ENCODE measurements at regions not wholly inside any gene's neighbourhood (a gene's known extent, or its start where the extent isn't known, plus 50 kb on each side); places are given as distances from the start of the nearest gene placed in this dataset.
"Not testable (repeated sequence)": the region's sequence is repeated elsewhere in the genome, so short reads cannot be mapped to it uniquely, and the experiment has no call there.

DNA sequence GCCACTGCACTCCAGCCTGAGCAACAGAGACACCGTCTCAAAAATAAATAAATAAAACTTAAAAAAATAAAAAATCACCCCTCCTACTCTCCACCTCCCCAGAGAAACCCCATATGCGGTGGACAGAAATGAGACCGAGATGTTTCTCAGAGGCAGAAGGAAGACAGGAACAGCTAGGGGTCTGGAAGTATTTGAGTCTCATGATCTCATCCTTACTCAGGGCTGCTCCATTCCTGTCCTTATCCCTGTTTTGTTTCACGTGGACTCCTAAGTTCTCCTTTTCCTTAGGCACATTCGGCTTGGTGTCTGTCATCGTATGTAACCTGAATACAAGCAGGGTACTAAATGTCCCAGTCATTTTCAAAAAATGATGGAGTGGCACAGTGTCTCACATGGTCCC is 76.1 kb downstream of the C9orf50 start:
- no peak for DNase-seq

DNA sequence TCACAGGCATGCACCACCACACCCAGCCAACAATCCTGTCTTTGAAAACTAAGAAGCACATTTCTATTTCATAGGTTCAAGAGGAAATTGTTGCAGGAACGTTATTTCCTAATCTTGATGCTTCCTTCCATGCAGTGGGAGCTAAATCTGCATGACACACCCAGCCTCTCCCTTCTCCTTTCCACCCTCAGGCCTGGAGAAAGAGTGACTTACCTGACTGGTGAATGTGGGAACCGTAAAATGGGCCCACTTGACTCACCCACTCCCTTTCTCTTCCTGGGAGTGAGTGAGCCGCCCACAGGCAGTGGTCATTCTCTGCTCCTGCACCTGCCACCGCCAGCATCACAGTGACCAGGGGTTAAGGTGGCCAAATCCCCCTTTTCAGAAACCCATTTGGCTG is 78.2 kb downstream of the C9orf50 start:
- DNase-seq, result no peak

DNA sequence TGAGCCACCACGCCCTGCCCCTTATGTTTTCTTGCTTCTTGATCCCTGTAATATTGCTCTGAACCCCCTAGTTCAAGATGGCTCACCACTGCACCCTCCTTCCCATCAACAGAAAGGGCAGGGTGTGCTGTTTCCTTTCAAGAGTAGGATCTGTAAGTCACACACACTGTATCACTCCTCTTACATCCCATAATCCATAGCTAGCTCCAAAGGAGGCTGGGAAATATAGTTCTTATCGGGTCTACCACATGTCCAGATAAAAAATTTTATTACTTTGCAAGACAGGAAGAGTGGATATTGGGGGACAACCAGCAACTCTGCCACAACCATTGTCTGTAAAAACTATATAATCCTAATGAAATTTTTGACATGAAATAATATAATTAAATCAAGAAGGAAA is 79.6 kb downstream of the C9orf50 start:
- no peak for DNase-seq

DNA sequence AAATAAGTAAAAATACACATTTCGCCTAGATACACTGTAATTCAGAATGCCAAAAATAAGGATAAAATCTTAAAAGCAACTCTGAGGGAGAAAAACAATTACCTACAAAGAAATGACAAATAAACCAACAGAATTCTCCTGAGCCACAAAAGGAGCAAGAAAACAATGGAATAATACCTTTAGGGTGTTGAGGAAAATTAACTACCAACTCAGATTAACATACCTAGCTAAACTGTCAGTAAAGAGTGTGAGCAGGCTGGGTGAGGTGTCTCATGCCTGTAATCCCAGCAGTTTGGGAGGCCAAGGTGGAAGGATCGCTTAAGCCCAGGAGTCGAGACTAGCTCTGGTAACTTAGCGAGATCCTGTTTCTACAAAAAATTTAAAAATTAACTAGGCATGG is 81.5 kb downstream of the C9orf50 start:
- DNase-seq, result no peak

DNA sequence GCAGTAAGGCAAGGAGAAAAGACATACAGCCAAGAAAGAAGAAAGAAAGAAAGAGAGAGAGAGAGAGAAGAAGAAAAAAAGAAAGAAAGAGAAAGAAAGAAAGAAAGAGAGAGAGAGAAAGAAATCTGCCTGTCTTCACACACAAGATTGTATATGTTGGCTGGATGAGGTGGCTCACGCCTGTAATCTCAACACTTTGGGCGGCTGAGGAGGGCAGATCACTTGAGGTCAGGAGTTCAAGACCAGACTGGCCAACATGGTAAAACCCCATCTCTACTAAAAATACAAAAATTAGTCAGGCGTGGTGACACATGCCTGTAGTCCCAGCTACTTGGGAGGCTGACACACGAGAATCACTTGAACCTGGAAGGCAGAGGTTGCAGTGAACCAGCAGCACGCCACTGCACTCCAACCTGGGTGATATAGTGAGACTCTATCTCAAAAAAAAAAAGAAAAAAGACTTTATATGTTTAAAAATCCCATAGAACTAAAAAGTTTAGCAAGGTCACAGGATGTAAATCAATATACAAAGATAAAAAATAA is 89.0 kb downstream of the C9orf50 start:
- DNase-seq, result not testable (repeated sequence)

DNA sequence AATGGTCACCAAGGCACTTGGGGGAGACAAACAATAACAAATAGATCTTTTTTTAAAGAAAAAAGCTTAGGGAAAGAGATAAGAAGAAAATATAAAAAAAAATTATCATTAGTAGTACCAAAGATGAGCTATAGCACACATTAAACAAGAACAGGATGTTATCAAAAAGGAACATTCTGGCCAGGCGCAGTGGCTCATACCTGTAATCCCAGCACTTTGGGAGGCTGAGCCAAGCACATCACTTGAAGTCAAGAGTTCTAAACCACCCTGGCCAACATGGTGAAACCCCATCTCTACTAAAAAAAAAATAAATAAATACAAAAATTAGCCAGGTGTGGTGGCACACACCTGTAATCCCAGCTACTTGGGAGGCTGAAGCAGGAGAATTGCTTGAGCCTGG is 92.9 kb downstream of the C9orf50 start:
- DNase-seq, result not testable (repeated sequence)

DNA sequence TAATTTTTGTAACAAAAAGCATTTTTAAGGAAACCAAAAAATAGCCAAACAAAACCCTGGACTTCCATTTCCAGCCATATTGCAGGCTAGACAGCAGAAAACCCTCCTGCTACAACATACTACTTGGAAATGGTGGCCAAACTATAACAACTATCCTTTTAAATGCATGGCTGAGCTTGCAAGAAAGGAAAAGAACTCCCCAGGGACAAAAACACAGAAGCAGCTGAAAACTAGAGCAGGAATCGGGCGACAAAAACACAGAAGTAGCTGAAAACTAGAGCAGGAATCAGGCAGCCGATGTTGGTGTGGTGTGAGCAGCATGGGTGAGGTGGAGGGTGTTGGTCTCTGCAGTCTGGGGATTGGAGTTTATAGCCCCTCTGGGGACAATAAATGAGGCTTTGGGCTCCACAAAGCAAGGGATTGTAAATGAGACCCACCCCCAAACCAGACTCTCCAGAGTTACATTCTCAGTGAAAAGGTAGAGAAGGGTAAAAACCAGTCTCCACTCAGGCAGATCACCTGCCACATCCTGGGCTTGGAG is 95.2 kb downstream of the C9orf50 start:
- DNase-seq, result no peak

DNA sequence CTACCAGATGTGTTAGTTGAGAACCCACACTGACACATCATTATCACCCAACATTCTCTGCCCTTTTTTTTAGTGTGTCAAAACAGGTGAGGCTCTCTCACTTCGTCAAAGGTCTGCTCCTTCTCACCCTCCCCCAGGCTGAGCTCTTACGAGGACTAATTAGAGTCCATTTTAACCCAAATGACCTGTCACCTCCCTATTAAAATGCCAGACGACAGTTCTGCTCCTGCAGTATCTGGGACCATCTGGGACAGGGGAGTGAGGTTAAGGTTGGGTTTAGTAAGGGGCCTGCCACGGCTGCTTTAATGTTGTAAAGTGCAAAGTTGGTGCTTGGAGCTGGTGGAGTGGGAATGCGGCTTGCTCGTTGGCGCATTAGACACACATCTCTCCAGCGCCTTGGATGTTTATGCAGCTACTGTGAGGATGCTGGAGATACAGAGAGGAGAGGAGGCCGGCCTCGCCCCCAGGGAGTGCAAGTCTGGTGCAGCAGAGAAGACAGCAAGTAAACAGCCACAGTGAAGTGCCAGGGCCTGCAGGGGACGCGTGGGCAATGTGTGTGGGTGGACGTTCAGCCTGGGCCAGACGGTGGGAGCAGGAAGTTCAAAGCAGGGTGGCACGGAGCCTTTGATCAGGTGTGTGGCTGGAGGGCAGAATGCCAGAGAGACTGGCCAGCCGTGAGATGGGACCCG is 96.2 kb downstream of the C9orf50 start:
- DNase-seq, result no peak

DNA sequence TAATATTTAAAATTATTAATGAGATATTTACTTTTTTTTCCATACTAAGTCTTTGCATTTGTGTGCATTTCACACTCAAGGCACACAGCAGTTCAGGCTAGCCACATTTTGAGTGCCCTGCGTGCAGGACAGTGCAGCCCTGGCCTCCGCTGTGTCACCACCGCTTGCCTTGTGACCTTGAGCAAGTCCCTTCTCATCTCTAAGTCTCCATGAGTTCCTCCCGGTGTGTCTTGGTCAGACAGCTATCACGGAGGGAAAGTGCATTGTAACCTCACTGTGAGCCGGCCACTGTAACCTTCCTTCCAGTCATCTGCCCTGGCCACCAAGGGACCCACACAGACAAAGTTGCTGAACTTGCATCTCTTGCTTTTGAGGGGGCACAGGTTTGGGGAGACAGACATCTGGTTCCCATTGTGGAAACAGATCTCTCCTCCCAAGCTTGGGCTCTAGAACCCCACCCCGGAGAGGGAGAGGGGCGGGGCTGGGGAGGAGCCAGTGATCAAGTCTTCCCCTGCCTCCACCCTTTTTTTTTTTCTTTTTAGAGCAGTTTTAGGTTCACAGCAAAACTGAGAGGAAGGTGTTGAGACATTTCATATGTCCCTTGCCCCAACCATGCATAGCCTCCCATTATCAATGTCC is 96.8 kb downstream of the C9orf50 start:
- DNase-seq, result no peak

DNA sequence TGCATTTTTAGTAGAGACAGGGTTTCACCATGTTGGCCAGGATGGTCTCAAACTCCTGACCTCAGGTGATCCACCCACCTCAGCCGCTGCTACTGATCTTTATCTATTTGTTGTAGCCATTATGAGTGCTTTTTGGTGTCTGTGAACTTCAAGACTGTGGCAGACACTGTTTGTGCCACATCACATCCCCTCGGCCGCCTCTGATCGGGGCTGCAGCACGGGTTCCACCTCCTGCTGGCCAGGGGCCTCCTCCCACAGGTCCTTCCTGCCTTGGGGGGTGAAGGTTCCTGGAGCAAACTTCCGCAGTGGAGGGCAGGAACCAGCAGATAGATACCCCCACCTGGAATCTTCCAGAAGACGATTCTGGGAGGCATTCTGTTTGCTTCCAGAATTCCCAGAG is 98.5 kb downstream of the C9orf50 start:
- DNase-seq, result no peak

DNA sequence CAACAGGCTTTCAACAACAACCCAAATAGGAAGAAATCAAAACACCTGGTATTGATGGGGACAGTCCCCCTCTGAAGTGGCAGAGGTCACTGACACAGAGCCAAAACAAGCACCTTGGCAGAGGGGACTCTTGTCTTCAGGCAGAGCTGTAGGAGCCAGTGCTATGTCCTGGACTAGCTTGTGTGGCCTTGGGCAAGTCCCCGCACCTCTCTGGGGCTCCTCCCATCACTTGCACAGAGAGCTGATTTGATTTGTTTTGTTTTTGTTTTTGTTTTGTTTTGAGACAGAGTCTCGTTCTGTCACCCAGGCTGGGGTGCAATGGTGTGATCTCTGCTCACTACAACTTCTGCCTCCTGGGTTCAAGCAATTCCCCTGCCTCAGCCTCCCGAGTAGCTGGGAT is 100.8 kb downstream of the C9orf50 start:
- DNase-seq, result no peak

DNA sequence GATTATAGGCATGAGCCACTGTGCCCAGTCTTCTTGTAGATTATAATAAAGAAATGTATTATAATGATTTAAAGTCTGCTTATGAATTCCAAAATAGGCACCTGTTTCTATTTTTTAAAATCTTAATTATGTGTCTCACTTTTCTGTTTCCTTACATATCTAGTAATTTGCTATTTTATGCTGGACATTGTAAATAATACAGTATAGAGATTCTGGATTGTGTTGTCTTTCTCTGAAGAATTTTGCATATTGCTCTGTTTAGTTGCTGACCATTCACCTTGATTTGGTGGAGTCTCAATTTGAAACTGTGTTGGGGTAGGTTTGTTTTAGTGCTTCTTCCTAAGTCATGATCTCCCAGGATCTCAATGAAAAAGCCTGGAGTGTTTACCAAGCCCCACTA is 102.8 kb downstream of the C9orf50 start:
- DNase-seq, result no peak

DNA sequence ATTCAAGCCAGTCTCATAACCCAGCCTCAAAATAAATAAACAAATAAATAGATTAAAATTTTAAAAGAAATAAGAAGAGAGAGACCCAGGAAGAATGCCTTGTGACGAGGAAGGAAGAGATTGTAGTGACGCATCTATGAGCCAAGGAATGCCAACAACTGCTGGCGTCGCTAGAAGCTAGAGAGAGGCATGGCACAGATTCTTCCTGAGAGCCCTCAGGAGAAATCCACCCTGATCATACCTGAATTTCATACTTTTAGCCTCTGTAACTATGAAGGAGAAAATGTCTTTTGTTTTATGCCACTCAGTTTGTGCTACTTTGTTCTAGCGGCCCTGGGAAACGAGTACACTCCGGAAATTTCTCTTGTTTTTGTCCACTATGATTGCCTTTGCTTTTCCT is 103.9 kb downstream of the C9orf50 start:
- no peak for DNase-seq

DNA sequence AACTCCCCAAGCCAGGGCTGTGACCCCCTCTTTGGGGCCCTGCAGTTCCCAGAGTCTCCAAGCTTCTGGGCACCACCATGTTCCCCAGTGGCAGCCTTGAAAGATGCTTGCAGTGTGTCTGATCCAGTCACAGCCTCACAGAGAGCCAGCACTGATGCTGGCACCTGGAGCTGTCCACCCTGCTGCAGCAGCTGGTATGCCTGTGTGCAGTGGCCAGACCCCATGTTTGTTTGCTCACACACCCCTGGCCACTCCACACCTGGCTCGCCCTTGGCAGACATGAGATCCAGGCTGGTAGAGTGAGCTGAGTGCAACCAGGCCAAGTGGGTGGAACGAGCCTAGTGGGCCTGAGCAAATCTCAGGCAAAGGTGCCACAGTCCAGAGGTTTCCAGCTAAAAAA is 106.0 kb downstream of the C9orf50 start:
- DNase-seq, result no peak

DNA sequence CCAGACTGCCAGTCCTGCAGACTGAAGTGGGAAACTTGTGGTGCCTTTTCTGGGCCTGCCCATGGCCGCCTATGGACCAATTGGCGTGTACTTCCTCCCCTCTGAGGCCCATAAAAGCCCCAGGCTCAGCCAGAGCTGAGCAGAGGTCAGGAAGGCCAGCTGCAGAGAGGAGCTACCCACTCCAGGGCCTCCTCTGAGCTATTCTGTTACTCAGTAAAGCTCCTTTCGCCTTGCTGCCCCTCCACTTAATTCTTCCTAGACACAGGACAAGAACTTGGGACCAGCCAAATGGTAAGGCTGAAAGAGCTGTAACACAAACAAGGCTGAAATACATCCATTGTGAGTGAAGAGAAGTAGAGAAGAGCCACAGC is 106.4 kb downstream of the C9orf50 start:
- no peak for DNase-seq

DNA sequence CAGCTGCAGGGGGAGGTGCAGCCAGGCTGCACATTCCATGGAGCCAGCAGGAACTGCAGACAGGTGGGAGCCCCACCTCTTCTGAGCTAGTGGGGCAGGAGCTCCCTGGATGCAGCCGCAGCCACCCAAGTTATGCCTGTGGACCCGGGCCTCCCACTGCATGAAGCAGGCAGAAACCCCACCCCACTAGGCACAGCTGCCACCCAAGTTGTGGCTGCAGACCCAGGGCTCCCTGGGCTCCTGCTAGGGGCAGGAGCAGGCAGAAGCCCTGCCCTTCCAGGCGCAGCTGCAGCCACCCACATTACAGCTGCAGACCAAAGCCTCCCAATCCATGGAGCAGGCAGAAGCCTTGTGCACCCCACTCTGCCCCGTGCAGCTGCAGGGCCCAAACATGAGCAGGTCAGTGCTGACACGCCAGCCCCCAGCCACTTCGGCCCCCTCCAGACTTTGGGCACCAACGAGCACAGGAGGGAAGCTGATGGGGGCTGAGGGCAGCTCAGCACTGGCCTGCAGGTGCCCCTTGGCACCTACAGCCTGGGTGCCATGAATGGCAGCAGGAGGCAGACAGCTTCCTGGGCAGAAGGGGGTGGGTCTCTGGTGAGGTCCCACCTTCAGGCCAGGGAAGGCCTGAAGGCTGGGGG is 106.9 kb downstream of the C9orf50 start:
- DNase-seq, result no peak

DNA sequence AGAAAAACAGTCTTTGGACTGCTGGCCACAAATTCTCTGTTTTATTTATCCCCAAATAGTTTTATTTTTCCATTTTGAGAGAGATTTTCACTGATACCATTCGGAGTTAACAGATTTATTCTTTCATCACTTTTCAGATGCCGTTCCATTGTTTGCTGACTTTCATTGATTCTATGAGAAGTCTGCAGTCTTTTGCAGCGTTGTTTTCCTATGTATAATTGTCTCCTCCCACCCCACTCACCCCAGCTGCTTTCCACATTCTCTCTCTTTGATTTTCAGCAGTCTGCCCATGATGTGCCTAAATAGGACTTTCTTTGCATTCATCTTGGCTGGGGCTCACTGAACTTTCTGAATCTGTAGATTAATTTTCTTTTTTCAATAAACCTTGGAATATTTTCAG is 107.6 kb downstream of the C9orf50 start:
- DNase-seq, result no peak

DNA sequence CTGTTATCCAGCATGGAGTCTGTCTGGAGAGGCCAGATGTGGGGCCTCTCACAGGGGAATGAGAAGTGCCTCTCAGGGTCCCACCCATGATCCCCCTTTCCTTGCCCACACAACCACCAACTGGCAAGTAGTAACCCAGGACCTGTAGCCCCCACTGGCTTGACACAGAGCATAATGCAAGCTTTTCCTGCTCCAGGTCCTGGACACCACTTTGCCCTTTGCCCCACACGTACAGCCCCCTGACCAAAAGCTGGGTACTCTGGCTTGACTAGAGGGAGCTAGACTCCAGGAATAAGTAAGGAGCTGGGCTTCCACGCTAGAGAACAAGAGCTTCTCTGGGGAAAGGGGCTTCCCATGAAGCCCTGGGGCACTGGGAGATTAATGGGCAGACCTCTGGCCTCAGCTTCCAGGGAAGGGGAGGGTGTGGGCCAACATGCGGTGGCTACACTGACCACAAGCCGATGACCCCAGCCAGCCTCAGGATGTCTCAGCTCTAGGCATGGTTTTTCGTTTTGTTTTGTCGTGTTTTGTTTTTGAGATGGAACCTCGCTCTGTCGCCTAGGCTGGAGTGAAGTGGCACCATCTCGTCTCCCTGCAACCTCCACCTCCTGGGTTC is 109.5 kb downstream of the C9orf50 start:
- DNase-seq, result no peak

DNA sequence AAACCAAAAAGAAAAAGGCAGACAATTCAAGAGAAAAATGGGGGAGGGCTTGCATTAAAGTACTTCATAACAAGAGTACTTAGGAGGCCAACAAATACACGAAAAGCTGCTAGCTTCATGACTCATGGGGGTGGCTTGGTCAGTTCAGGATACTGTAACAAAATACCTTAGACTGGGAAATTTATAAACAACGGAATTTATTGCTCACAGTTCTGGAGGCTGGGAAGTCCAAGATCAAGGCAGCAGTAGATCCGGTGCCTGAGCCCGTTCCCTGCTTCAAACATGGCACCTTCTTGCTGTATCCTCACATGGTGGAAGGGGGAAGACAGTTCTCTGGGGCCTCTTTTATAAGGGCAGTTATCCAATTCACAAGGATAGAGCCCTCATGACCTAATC is 111.4 kb downstream of the C9orf50 start:
- DNase-seq, result no peak

DNA sequence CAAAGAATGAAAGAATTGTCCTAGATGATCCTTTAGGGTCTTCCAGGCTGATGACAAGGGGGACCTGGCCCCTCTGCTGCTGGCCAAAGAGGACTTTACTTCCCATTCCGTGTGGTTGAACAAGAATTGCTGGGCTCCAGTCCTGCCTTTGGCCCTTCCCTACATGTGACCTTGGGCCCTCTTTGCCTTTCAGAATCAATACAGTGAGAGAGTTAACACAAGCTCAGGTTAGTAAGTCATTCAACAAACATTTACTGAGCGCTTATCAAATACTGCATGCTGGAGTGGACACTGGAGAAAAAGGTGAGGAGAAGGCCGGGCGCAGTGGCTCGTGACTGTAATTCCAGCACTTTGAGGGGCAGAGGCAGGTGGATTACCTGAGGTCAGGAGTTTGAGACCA is 113.1 kb downstream of the C9orf50 start:
- no peak for DNase-seq

DNA sequence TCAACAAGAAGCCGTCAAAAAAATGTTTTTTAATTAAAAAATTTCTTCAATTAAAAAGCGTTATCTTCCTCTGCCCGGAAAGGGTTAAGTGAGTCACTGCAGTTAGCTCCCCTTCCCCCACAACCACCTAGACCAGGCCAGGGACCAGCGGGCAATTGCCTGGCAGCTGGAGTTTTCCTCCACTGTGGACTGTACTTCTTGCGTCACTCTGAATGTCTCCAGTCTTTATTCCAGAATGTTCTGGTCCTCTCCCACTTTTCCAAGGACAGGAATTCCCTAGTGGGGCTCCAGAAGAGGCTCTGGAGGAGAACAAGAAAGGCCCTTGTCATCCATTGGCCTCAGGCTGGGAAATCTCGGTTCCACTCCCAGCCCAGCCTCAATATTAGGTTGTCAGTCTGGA is 114.0 kb downstream of the C9orf50 start:
- no peak for DNase-seq

DNA sequence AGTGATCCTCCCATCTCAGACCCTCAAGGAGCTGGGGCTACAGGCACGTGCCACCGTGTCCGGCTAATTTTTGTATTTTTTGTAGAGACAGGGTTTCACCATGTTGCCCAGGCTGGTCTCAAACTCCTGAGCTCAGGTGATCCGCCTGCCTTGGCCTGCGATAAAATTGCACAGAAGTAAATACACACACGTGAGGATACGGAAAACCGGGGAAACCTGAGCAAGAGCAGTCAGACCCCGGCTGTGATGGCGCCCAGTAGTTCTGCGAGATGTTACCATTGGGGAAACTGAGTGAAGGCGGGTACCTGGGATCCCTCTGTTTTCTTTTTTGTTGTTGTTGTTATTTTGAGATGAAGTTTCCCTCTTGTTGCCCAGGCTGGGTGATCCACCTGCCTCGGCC is 114.9 kb downstream of the C9orf50 start:
- DNase-seq, result no peak

DNA sequence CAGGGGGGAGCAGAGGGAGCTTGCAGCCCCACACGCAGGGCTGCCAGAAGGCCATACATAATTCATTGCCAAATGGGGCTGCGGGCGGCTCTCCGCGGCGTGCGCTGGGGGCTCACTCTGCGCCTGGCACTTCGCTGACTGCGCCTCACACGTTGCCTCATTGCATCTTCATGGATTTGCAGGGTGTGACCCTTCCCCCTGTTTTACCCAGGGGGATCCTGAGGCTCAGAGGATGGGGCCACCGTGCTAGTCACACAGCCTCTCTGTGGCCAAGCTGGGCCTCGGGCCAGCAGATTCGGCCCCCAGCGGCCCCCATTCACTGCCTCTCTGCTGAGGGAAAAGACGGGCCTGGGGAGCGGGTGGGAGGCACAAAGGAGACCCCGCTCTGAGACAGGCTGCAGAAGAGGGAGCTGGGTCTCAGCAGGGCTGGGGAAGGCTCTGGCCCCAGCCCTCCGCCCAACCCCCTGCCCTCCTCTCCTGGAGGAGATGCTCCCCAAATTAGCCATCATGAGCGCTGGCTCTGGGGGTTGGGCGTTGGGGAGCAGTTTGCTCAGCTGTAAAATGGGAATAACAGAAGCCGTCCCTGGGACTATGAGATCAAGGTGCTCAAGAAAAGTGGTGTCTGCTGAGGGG is 115.5 kb downstream of the C9orf50 start:
- no peak for DNase-seq

All from midbrain (tissue), 1 donor.